Astrocyte (in vitro differentiated cells and primary cell): ENCODE measurements at regions not wholly inside any gene's neighbourhood (a gene's known extent, or its start where the extent isn't known, plus 50 kb on each side); places are given as distances from the start of the nearest gene placed in this dataset.

ENCODE experiments used
- CTCF ChIP-seq: IDR thresholded peaks from 2 replicates; pipeline ENCODE4 v1.5.1; 2011; ENCODE audit warnings: low read depth, mild to moderate bottlenecking, inconsistent platforms, low read length, moderate library complexity; ENCODE audit not compliant: insufficient read depth
- EZH2 ChIP-seq: IDR thresholded peaks from 2 replicates; pipeline ENCODE4 v1.6.1; 2012; ENCODE audit warnings: mild to moderate bottlenecking, low read length, inconsistent platforms; ENCODE audit not compliant: insufficient read depth

GRCh38 chr17:33798308-33798707 is 456.8 kb upstream of the CCL2 start:
- TF ChIP-seq CTCF = no peak
- TF ChIP-seq EZH2 = no peak
